HK-2 (cell line): ENCODE measurements at regions not wholly inside any gene's neighbourhood (a gene's known extent, or its start where the extent isn't known, plus 50 kb on each side); places are given as distances from the start of the nearest gene placed in this dataset.

ENCODE experiments used
- DNase-seq: peaks from one replicate; pipeline ENCODE4 v3.0.0-alpha.2; 2018; ENCODE audit not compliant: unreplicated experiment

DNA sequence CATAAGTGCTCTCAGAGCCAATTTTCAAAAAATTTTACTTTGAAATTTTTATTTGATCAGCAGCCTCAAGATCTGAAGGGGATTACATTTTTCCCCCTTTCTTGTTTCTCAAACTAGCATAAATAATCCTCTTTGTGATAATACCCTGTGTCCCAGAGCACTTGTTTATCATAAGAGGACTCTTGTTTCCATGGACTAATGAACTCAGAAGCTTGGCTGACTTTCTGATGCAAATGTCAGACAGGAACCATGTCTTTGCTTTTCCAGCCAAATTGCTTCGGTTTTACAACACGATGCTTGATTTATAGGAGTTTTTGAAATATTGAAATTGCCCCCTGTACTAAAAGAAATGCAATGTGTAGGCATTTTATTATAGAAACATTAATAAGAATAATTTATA, 859.3 kb upstream of the LCORL start:
- DNase-seq: no peak

DNA sequence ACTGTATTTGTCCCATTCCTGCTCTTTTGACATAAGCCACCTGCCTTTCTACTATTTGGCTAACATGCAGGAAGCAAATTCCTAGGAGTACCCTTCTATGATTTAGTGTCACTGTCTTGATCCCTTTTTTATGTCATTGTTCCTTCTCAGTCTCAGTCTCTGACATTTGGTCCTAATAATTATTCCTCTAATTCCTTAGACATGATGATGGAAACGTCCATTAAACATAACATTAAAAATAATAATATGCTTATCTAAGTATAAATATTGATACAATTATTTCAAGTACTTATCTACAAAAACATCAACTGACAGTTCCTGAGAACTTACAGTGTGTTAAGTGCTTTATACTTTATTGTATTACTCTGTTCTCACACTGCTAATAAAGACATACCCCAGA, 857.0 kb upstream of the LCORL start:
- DNase-seq: no peak

DNA sequence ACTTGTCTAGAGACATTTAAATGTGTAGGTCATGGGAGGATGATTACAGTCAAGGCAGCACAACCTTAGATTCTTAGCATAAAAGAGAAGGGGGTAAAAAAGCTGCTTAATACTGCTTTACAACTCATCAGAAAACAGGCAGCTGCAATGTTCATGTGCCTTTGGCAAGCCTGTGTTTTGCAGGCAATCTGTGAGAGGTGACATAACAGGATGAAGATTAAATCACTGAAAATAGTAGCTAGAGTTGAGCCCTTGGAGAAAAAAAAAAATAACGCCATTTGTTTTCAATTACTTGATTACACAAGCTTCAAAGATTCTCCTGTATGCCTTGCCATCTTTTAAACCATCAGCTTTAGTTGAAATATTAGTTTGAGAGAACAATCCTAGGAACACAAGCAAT, 847.6 kb upstream of the LCORL start:
- DNase-seq: no peak

DNA sequence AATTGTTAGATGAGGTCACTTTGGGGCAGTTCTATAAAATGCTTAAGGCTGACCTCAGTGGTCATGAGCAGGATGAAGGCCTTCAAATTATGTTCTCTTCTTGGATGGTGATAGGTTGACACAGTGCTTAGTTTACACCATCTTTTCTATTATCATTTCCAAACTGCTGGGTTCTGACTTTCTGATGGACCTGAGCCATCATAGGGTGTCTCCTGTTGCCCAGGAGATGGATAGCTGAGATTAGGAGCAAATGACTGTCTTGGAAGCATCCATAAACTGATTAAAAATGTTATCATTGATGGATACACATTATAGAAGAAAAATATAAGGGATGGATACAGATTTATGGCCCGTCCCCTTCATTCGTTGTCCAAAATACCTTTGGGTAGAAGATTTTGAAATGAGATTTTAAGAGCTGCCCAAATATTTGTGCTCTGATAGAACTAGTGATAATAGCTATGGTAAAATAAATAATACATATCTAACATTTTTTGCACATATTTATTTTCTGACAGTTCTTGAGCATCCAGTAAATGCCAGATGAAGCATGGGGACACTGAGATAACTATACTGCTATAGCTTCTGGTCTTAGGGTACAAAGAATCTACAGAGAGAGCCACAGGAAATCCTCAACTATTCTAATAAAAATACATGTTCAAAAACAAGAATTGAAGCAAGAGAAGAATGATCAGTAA, 839.4 kb upstream of the LCORL start:
- no peak for DNase-seq

DNA sequence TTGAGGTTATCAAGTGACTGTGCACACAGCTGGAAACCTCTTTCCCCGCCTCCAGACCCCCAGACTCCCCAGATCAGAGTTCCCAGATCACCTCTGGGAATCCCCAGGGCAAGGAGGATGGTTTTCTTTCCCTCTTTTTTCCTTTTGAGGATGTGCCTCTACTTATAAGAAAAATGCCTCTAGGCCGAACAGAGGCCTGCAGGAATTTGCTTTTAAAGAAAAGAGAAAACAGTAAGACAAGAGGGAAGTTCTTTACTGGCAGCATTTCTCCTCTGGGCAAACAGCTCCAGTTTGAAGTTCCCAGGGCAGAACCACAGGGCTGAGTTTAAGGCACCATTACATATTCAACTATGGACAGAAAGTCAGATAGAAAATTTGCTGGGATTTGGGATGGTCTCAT, 837.9 kb upstream of the LCORL start:
- no peak for DNase-seq

DNA sequence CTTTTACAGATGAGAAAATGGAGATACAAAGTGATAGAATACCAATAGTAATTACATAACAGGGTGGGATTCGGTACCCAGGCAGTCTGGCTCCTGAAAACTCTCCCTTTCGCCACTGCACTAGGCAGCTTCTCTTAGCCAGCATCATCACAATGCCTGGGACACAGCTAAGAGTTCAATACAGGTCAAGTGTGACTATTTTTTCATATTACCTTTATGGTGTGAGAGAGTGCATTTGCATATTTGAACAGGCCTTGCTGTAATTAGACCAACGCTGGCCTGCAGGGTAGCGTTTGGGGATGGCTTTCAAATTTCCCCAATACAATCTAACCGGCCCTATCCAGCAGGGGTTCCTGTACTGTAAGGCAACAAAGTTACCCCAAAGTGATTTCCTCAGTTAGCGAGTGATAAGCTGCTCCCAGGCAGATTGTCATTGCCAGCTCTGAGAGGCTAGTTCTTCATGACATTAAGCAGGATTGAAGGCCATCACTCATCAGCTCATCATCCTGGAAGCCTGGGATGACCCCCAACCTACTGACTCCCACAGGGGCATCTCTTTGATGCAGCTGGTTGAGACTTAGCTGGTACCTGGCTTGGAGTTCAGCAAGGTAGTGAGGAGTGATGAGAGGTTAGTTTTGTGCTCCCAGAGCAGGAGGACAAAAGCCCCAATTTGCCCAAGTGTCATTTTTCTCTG, 836.8 kb upstream of the LCORL start:
- no peak for DNase-seq

DNA sequence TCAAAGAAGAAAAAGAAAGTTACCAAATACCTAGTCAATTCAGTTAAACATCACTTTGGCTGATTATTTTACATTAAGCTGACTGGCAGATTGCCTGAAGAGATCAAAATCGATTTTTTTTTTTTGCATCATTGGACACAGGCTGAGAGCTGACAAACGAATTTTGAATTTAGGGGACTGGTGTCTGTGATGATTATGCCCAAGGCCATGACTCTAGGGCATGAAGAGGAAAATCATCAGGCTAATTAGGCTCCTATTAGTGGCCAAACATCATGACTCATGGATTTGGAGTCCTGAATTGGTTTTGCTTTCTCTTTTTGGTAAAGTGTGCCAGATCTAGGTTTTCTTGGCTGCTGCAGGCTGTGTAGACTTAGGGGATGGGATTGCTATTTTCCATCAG, 829.3 kb upstream of the LCORL start:
- DNase-seq: no peak

DNA sequence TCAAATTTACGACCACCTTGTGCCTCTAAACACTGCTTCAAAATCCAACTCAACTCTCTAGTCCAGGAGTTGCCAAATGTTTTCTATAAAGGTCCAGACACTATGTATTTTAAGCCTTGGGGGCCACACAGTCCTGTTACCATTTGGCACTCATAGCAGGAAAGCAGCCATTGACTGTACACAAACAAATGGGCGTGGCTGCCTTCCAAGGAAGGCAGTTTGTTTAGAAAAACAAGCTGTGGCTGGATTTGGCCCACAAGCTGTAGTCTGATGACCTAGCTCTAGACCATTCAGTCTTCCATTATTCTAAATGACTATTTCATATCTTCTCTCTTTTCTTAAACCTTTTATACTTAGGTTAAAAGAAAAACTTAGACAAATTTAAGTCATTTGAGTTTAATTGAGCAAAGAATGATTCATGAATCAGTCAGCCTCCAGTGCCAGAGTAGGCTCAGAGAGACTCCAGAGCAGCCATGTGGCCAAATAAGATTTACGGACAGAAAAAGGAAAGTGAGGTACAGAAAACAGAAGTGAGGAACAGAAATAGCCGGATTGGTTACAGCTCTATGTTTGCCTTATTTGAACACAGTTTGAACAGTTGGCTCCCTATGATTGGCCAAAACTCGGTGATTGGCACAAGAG, 825.8 kb upstream of the LCORL start:
- DNase-seq: no peak

DNA sequence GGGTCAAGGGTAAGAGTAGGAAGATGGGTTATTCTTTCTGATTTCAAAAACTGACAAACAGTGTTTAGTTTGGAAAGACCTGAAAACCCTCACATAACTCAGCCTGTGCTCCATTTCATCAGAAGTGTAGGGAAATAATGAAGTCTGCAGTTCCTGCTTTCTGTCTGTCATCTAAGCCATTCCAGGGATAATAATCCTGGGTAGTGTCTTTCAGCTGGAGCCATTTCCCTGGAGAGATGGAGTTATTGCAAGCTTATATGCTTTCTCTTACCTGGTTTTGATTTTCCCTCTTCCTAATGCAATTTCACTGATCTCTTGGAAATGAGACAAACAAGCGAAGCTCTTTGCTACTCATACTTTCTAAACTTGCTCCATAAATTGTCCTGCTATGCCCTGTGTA, 824.8 kb upstream of the LCORL start:
- no peak for DNase-seq

DNA sequence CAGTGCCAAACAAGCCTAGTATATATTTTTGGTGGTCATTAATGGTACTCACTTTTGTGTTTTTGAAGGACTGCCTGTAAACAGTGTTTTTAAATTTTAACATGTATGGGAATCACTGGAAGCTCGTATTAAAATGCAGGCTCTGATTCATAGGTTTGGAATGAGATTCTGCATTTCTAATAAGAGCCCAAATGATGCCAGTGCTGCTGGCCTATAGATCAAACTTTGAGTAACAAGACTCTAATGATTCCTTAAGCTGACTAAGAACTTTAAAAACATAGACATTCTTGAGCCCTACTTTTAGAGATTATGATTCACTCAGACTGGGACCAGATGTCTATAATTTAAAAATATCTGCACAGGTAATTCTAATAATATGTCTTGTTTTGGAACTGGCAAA, 823.2 kb upstream of the LCORL start:
- no peak for DNase-seq

DNA sequence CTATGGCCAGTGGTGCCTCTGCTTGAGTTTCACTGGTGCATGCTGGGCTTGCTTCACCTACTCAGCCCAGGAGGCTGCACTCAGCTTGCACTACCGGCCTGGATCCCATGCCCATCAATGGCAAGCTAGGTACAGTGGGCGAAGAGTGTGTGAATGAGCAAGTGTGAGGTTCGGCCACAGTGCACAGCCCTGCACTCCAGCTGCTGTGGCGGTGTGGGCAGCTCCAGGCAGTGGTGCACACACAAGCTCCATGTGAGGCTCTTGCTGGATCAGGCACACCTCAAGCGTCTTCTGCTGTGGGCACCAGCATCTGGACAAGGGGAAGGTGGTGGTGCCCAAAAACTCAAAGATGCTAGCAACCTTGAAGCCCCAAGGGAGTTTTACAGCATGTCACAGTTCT, 820.9 kb upstream of the LCORL start:
- no peak for DNase-seq

DNA sequence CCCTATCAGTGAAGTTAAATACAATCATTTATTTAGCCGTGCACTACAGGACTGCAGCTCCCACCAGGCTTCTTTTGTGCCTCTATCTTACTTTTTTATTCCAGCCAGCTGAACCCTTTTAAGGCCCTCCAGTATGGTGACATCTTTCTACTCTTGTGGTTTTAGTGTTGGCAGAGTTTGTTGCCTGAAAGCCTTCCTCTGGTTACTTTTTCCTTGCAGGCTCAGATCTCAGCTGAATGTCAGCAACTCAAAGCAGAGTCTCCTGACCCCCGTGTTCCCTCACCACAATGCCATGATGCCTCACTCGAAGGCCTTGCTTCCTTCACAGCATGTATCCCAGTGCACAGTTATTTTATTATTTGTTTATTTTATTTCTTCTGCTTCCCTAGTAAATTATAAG, 818.9 kb upstream of the LCORL start:
- no peak for DNase-seq

DNA sequence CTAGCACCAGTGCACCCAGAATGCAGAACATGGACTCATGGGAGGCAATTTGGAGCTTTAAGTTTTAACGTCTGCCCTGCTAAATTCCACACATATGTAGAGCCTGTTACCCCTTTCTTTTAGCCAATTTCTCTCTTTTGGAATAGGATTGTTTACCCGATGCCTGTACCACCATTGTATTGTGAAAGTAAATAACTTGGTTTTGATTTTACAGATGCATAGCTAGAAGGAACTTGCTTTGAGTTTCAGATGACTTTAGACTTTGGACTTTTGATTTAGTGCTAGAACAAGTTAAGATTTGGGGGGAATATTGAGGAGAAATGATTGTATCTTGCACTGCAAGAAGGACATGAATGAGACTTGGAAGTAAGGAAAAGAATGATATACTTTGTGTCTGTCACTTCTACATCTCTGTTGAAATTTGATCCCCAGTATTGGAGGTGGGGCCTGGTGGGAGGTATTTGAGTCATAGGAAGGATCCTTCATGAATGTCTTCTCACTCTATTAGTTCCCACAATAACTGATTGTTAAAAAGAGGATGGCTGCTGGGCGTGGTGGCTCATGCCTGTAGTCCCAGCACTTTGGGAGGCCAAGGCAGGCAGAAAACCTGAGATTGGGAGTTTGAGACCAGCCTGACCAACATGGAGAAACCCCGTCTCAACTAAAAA, 794.8 kb upstream of the LCORL start:
- no peak for DNase-seq

DNA sequence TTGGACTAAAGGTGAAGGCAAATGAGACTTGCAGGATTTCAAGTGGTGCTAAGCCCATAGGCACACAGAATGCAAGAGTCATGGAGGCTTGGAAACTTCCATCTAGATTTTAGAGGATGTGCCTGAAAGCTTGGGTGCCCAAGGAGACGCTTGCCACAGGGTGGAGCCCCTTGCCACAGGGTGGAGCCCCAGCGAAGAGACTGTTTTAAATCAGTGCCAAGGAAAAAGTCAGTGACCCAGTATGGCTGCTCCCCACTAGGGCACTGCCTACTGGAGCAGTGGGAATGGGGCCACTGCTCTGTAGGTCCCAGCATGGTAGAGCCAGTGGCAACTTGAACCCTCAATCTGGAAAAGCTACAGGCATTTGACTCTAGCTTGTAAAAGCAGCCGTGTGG, 794.2 kb upstream of the LCORL start:
- DNase-seq: no peak

DNA sequence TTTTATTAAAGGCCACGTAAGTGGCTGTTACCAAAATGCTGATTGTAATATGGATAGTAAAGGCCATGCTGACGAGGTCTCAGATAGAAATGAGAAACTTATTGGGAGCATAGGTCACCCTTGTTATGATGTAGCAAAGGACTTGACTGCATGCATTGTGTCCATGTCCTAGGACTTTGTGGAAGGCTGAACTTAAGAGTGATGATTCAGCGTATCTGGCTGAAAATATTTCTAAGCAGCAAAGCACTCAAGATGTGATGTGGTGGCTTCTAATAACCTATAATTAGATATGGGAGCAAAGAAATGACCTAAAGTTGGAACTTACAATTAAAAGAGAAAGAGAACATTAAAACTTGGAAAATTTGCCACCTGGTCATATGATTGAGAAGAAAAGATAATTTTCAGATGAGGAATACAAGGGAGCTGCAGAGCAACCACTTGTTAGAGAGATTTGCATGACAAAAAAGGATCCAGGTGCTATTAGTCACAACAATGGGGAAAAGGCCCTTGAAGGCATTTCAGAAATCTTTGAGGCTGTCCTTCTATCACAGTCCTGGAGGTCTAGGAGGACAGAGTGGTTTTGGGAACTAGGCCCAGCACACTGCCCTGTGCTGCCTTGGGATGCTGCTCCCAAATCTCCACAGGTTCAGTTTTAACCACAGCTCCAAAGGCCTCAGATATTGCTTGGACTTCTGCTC, 793.7 kb upstream of the LCORL start:
- DNase-seq: no peak

DNA sequence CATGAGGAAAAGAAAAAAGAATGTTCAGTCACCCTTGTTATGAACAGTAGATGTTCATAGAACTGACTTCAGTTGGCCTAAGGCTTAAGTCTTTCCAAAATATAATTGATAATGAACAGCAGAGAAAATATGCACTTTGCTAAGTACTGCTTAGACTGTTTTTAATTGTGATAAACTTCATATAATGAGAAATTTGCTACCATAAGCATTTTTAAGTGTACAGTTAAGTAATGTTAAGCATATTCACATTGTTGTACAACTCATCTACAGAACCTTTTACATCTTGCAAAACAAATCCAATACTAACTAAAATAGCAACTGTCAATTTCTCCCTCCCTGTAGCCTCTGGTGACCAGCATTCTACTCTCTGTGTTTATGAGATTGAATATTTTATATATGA, 792.2 kb upstream of the LCORL start:
- DNase-seq: no peak

DNA sequence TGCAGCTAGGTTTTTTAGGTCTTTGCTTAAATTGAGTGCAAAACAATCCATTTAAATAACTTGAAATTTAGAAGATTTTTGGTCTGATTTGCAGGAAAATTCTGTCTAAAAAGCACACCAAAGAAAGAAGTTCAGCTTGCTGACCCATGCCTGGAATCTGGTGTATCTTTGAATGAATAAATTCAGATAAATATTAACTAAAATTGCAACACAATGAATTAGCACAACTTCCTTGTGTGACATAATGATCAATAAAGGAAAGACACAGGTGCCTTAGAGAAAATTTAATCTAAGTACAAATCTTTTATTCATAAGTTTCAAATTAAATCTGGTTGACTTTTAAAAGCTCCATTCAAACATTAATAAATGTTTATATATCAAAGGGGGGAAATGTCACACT, 791.5 kb upstream of the LCORL start:
- no peak for DNase-seq

DNA sequence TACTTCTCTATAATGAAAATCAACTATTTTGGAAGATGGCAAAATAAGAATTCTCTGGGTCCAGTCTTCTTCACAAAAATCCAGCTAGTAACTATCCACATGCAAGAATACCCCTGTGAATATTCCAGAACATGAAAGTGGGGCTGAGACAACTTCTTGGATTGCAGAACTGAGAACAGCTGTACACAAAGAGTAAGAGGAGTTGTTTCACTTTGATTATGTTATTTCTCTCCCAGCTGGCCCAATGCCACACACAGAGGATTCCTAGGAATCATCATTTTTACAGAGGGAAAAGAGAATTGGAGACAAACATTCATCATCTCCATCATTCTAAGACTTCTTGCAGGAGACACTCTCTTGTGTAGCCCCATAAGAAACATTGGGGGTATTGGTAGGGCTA, 782.2 kb upstream of the LCORL start:
- no peak for DNase-seq

DNA sequence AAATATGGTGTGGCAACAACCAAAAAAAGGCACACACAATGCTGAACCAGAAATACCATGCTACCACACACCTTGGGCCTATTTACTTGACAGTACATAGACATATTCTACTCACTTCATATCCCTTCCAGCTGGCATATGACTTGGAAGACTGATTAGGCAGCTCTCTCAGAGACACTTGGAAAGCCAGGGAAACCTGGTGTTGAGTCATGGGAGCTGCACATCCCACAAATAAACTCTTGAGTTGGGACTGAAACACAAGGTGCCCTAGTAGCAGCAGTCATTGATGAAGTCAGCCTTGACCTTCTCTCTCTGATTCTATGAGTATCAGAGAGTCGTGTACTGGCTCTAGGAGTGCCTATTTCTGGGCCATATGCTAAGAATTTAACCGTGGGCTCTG, 776.6 kb upstream of the LCORL start:
- no peak for DNase-seq

DNA sequence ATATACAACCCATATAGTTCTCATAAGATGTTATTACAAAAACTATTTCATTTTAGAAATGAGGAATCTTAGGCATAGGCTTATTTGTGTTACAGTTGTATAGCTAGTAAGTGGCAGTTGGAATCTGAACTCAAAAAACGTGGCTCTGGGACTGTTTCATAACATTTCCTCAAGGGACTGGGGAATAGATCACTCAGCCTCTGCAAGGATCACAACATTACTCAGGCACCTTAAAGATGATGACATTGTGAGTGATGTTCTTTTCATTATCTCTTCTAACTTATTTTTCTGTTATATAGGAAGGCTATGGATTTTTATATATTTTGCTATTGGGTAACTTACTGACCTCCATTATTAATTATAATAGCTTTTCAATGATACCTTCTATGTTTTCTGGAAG, 774.2 kb upstream of the LCORL start:
- DNase-seq: no peak

DNA sequence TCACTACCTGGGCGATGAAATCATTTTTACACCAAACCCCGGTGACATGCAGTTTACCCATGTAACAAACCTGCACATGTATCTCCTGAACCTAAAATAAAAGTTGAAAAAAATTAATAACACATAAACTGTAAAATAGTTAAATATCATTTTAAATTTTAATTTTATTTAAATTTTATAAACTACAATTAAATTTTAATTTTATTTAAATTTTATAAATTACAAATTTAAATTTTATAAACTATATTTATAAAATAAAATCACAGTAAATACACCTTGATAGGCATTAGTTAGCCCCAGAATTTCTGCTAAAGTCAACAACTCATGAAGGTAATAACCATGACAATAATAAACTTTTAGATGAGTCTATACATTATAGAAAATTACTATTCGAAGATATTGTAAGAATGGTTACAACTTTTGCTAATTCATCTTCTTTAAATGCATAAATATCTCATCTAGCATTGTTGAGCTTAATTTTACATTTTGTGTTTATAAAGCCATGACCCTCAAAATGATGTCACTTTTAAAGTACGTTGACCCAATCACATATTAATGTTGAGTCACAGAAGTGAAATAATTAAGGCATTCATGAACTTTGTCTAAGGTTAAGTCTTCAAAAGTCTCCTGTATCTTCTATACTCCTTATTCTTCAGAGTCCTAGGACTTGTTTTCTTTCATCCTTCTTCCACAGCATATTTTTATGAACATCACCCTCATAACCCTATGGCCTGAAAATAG, 755.8 kb upstream of the LCORL start:
- no peak for DNase-seq

DNA sequence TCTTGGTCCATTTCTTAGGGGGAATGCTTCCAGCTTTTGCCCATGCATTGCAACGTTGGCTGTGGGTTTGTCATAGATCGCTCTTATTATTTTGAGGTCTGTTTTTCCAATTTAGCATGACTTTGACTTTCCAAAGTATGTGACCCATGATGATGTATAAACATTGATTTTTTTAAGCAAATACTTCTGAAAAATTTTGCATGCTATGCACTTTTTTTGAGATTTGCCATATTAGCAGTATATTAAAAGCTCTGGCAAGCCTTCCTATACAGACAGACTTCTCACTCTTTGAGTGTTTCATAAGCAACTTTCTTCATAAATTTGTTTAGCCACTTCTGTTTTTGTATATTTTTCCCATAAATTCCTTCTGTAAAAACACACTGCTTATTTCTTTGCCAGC, 746.4 kb upstream of the LCORL start:
- DNase-seq: no peak
